Small intestine (tissue), 7 donors: ENCODE measurements at regions not wholly inside any gene's neighbourhood (a gene's known extent, or its start where the extent isn't known, plus 50 kb on each side); places are given as distances from the start of the nearest gene placed in this dataset.
"Not testable (repeated sequence)": the region's sequence is repeated elsewhere in the genome, so short reads cannot be mapped to it uniquely, and the experiment has no call there.

Experiments used
- DNase-seq, 2 donors: peaks; one replicate each; pipeline versions ENCODE4 v3.0.0 to v3.0.0-alpha.2; 2013
- FAIRE-seq: peaks from 2 replicates; lab custom pipeline; 2012; peaks lifted over from hg19 to GRCh38; lab: Jason Lieb, UNC
- H3K27ac ChIP-seq, 3 donors: one replicate each; pipeline ENCODE4 v1.5.1; 2013; ENCODE audit warnings: low read length in 2 of 3, mild to moderate bottlenecking in 2 of 3, control low read depth in 1 of 3, inconsistent platforms in 1 of 3, low read depth in 1 of 3, moderate library complexity in 1 of 3
- H3K27me3 ChIP-seq, 3 donors: one replicate each; pipeline ENCODE4 v1.6.1; 2013; ENCODE audit warnings: low read length in 3 of 3, inconsistent platforms in 1 of 3; ENCODE audit not compliant: control insufficient read depth in 3 of 3, insufficient read depth in 3 of 3
- H3K36me3 ChIP-seq, 3 donors: one replicate each; pipeline ENCODE4 v1.6.1; 2013; ENCODE audit warnings: low read length in 3 of 3, inconsistent platforms in 1 of 3, low read depth in 1 of 3, mild to moderate bottlenecking in 1 of 3, moderate library complexity in 1 of 3; ENCODE audit not compliant: control insufficient read depth in 3 of 3, insufficient read depth in 2 of 3
- H3K4me1 ChIP-seq, 3 donors: one replicate each; pipeline ENCODE4 v1.6.1; 2013; ENCODE audit warnings: low read length in 2 of 3, inconsistent platforms in 1 of 3, low read depth in 1 of 3, mild to moderate bottlenecking in 1 of 3, moderate library complexity in 1 of 3; ENCODE audit not compliant: control insufficient read depth in 3 of 3, insufficient read depth in 2 of 3
- H3K4me3 ChIP-seq, 3 donors: one replicate each; pipeline ENCODE4 v1.5.1; 2013; ENCODE audit warnings: low read length in 3 of 3, control low read depth in 1 of 3, inconsistent platforms in 1 of 3, low read depth in 1 of 3, mild to moderate bottlenecking in 1 of 3, moderate library complexity in 1 of 3
- H3K9me3 ChIP-seq, 2 donors: one replicate each; pipeline ENCODE4 v1.6.1; 2013; ENCODE audit warnings: low read depth in 1 of 2, low read length in 1 of 2; ENCODE audit not compliant: control insufficient read depth in 2 of 2, insufficient read depth in 1 of 2
- WGBS, 3 donors: extraction: QIAGEN DNeasy Blood & Tissue Kit; methylation state at CpG; one replicate each; pipeline ENCODE4 v1.1.7; 2013; 5-methylcytosine and 5-hydroxymethylcytosine counted together
- donor health status: healthy with polysubstance abuse.
- donor health status: control.
- donor health status: control.
- donor health status: Bipolar disorder and iron deficiency.
- donor health status: healthy.

- Histone ChIP-seq H3K27me3 (no peaks in the 10 kb centered on the region), H3K4me1 (no peaks in the 10 kb centered on the region), H3K9me3 (no peaks in the 10 kb centered on the region), H3K4me3 (no peak overlapping the region), H3K36me3 (no peaks in the 10 kb centered on the region), H3K27ac (no peak overlapping the region)
- WGBS, 3 donors, result 57 to 76% (median 70%) methylated on average over 1 of the region's 1 CpG
- DNase-seq, result no peak
- no peak for FAIRE-seq
These were observed 389.2 kb downstream of the ADAM29 start for GRCh38 chr4:175307326-175307725.

GRCh38 chr4:175308236-175308635, 390.1 kb downstream of the ADAM29 start:
- no peak for FAIRE-seq
- H3K9me3 ChIP-seq, result no peaks in the 10 kb centered on the region
- no peak overlapping the region for H3K4me3 ChIP-seq
- no peaks in the 10 kb centered on the region for H3K27me3 ChIP-seq
- H3K27ac ChIP-seq, result no peak overlapping the region
- no peaks in the 10 kb centered on the region for H3K36me3 ChIP-seq
- no peaks in the 10 kb centered on the region for H3K4me1 ChIP-seq
- 59 to 66% (median 64%) methylated on average over 5 of the region's 5 CpGs for WGBS, 3 donors
- no peak for DNase-seq

DNA sequence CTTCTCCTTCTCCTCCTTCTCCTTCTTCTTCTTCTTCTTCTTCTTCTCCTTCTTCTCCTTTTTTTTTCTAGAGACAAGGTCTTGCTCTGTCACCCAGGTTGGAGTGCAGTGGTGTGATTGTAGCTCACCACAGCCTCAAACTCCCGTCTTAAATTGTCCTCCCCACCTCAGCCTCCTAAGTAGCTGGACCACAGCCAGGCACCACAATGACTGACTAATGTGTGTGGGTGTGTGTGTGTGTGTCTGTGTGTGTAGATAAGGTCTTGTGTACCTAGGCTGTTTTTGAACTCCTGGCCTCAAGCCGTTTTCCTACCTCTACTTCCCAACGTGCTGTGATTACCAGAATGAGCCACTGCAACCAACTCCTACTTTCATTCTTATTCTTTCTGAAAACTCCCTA, 390.9 kb downstream of the ADAM29 start:
- H3K9me3 ChIP-seq, result no peaks in the 10 kb centered on the region
- DNase-seq (no peak), FAIRE-seq (no peak)
- no peak overlapping the region for H3K4me3 ChIP-seq
- no peaks in the 10 kb centered on the region for H3K36me3 ChIP-seq
- no peaks in the 10 kb centered on the region for H3K27me3 ChIP-seq
- 52 to 73% (median 56%) methylated on average over 3 of the region's 3 CpGs for WGBS, 3 donors
- no peak overlapping the region for H3K27ac ChIP-seq
- H3K4me1 ChIP-seq, result no peaks in the 10 kb centered on the region

GRCh38 chr4:175325230-175325629, 407.1 kb downstream of the ADAM29 start:
- Histone ChIP-seq H3K27me3 (no peaks in the 10 kb centered on the region), H3K4me3 (no peak overlapping the region), H3K27ac (no peak overlapping the region), H3K4me1 (no peaks in the 10 kb centered on the region), H3K9me3 (no peaks in the 10 kb centered on the region), H3K36me3 (no peaks in the 10 kb centered on the region)
- WGBS, 3 donors, result 73 to 90% (median 87%) methylated on average over 5 of the region's 5 CpGs
- DNase-seq, result no peak
- no peak for FAIRE-seq

DNA sequence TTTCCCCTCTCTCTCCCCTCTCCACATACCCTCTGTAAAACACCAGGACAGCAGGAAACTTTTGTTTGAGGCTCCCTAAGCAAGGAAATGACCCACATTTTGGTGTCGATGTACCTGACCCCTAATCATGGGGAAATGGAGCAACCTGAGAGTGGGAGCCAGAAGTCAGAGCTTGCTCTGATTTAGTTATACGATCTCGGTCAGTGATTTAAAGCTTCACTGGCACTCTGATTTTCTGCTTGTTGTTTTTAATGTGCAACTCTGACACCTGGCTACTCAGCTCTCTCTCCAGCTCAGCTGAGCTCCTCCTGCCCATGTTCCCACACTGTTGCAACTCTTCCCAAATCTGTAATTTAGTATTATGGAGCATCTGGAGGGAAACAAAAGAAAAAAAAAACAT, 408.6 kb downstream of the ADAM29 start:
- 85 to 90% (median 88%) methylated on average over 3 of the region's 3 CpGs for WGBS, 3 donors
- Histone ChIP-seq H3K27me3 (no peaks in the 10 kb centered on the region), H3K36me3 (no peaks in the 10 kb centered on the region), H3K27ac (no peak overlapping the region), H3K4me3 (no peak overlapping the region), H3K4me1 (no peaks in the 10 kb centered on the region), H3K9me3 (no peaks in the 10 kb centered on the region)
- DNase-seq, result no peak
- FAIRE-seq, result no peak

- Histone ChIP-seq H3K9me3 (no peaks in the 10 kb centered on the region), H3K27me3 (no peaks in the 10 kb centered on the region), H3K4me1 (no peaks in the 10 kb centered on the region), H3K36me3 (no peaks in the 10 kb centered on the region), H3K4me3 (no peak overlapping the region), H3K27ac (no peak overlapping the region)
- WGBS, 3 donors, result 95 to 100% (median 96%) methylated on average over 2 of the region's 2 CpGs
- FAIRE-seq, result no peak
- no peak for DNase-seq
These were observed 412.1 kb downstream of the ADAM29 start for GRCh38 chr4:175330236-175330635.

DNA sequence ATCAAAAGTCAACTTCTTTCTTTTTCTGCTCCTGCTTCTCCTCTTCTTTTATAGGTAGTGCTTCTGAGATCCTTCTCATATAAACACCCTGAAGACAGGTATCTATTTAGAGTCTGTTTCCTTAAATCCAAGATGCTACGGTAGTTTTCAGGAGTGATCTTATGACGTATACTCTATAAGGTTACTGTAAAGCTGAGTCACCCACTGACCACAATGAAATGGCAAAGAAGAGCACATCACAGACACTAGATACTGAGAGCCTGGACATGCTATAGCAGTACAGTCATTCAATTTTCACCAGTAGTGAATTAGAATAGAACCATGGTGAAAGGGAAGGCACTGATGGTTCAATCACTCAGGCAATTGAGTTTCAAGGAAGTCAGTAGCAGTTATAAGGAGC, 412.5 kb downstream of the ADAM29 start:
- H3K27me3 ChIP-seq, result no peaks in the 10 kb centered on the region
- no peaks in the 10 kb centered on the region for H3K36me3 ChIP-seq
- no peak for FAIRE-seq
- H3K4me1 ChIP-seq, result no peaks in the 10 kb centered on the region
- no peak overlapping the region for H3K27ac ChIP-seq
- 79 to 93% (median 86%) methylated on average over 2 of the region's 2 CpGs for WGBS, 3 donors
- no peak for DNase-seq
- H3K9me3 ChIP-seq, result no peaks in the 10 kb centered on the region
- H3K4me3 ChIP-seq, result no peak overlapping the region

DNA sequence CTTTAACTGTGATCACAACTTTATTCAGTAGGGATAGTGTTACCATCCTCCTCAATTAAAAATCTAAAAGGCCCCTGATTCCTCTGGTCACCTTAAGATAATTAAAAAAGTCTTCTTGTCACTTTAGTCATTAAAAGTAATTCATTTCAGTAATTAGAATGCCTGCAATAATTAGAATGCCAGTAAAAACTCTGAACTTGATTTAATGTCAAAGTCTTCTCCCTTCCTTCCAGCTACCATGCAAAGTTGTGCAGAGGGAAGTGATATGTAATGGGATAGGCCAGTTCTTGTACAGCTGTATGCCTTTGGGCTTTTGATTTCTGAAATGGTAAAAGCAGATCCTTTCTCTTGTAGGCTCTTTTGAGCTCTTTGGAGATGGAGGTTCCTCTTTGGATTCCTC, 417.2 kb downstream of the ADAM29 start:
- no peaks in the 10 kb centered on the region for H3K36me3 ChIP-seq
- H3K4me3 ChIP-seq, result no peak overlapping the region
- H3K27ac ChIP-seq, result no peak overlapping the region
- H3K4me1 ChIP-seq, result no peaks in the 10 kb centered on the region
- H3K27me3 ChIP-seq, result no peaks in the 10 kb centered on the region
- DNase-seq (no peak), FAIRE-seq (no peak)
- H3K9me3 ChIP-seq, result no peaks in the 10 kb centered on the region

- H3K4me3 ChIP-seq, H3K36me3 ChIP-seq, H3K27me3 ChIP-seq, FAIRE-seq, DNase-seq, H3K4me1 ChIP-seq, H3K27ac ChIP-seq, H3K9me3 ChIP-seq: not testable (repeated sequence)
- WGBS, 3 donors, result 89 to 97% (median 94%) methylated on average over 5 of the region's 5 CpGs
These were observed 418.4 kb downstream of the ADAM29 start for GRCh38 chr4:175336570-175336969.
